GM12878 (cell line): ENCODE measurements at regions not wholly inside any gene's neighbourhood (a gene's known extent, or its start where the extent isn't known, plus 50 kb on each side); places are given as distances from the start of the nearest gene placed in this dataset.

ENCODE experiments used
- ATAC-seq: fragments of 200-7000 bp; cut with Tn5 transposase; 3 replicates; pipeline ENCODE4 v1.9.1; 2020; ENCODE audit warnings: mild to moderate bottlenecking, moderate library complexity
- BruUV-seq: library from RNA; stranded (reverse); fragments of 400-500 nt; replicated peaks from 2 replicates; lab custom pipeline; 2021; lab: Mats Ljungman, UMichigan
- CTCF ChIA-PET: fragments of 300-600 bp; sonication (Branson Sonifier 250); formaldehyde crosslinking; extraction: SDS; loops from one replicate; lab custom pipeline; 2021; ENCODE audit warnings: inconsistent platforms; lab: Yijun Ruan, JAX
- POLR2A ChIA-PET: fragments of 350-600 bp; formaldehyde crosslinking; extraction: SDS; loops from one replicate; lab custom pipeline; 2021; ENCODE audit warnings: inconsistent platforms; lab: Charles Lee
- RAD21 ChIA-PET: fragments of 300-600 bp; sonication (Branson Sonifier 250); formaldehyde crosslinking; loops from one replicate; lab custom pipeline; 2023; ENCODE audit warnings: antibody characterized with exemption; ENCODE audit not compliant: unreplicated experiment; lab: Charles Lee
- SMC1A ChIA-PET: fragments of 300-600 bp; sonication (Branson Sonifier 250); formaldehyde crosslinking; loops from one replicate; lab custom pipeline; 2023; ENCODE audit not compliant: unreplicated experiment, uncharacterized antibody; lab: Charles Lee
- DNase-seq: peaks from one replicate; pipeline ENCODE4 v3.0.0-alpha.2; 2011; ENCODE audit warnings: low read depth, low spot score
- FAIRE-seq: peaks from 3 replicates; lab custom pipeline; 2011; peaks lifted over from hg19 to GRCh38; lab: Jason Lieb, UNC
- H2AFZ ChIP-seq: 2 replicates; pipeline ENCODE4 v1.6.0; 2011; ENCODE audit warnings: low read depth, low read length, control low read depth; ENCODE audit not compliant: control insufficient read depth
- H3K27ac ChIP-seq: 2 replicates; pipeline ENCODE4 v1.5.1; 2011; ENCODE audit warnings: control low read depth; ENCODE audit not compliant: control insufficient read depth, insufficient read depth
- H3K27me3 ChIP-seq, 2 experiments: replicated peaks in 1 of 2; 2 replicates each; pipeline versions ENCODE4 v1.6.0 to v1.6.1; 2011; ENCODE audit warnings: low read length in 1 of 2; ENCODE audit not compliant: control insufficient read depth in 2 of 2, insufficient read depth in 2 of 2
- H3K36me3 ChIP-seq, 2 experiments: 2 replicates each; pipeline ENCODE4 v1.5.1; 2011; ENCODE audit warnings: low read length in 1 of 2; ENCODE audit not compliant: control insufficient read depth in 2 of 2, insufficient read depth in 2 of 2
- H3K4me1 ChIP-seq: 2 replicates; pipeline ENCODE4 v1.6.1; 2011; ENCODE audit warnings: mild to moderate bottlenecking, low read length, moderate library complexity, mixed read lengths; ENCODE audit not compliant: control insufficient read depth, insufficient read depth
- H3K4me2 ChIP-seq: 2 replicates; pipeline ENCODE4 v1.6.0; 2011; ENCODE audit warnings: control low read depth; ENCODE audit not compliant: control insufficient read depth, insufficient read depth
- H3K4me3 ChIP-seq: fragments of 200-600 bp; sonication (generic); 2 replicates; pipeline ENCODE4 v1.5.1; 2016
- H3K79me2 ChIP-seq: 2 replicates; pipeline ENCODE4 v1.6.0; 2011; ENCODE audit warnings: low read length; ENCODE audit not compliant: control insufficient read depth, insufficient read depth
- H3K9ac ChIP-seq: 2 replicates; pipeline ENCODE4 v1.8.0; 2011; ENCODE audit warnings: low read length, control low read depth, mixed read lengths; ENCODE audit not compliant: control insufficient read depth, insufficient read depth
- H3K9me3 ChIP-seq: replicated peaks from 3 replicates; pipeline ENCODE4 v1.5.1; 2011; ENCODE audit warnings: mild to moderate bottlenecking, low read length; ENCODE audit not compliant: control insufficient read depth, insufficient read depth
- H4K20me1 ChIP-seq: 2 replicates; pipeline ENCODE4 v1.6.0; 2011; ENCODE audit not compliant: control insufficient read depth, insufficient read depth
- ATF7 ChIP-seq: fragments of 450-650 bp; IDR thresholded peaks from 2 replicates; pipeline ENCODE4 v1.6.1; 2016; ENCODE audit warnings: low read depth, mild to moderate bottlenecking
- CHD4 ChIP-seq: fragments of 200-600 bp; sonication (generic); IDR thresholded peaks from 2 replicates; pipeline ENCODE4 v1.6.1; 2016; ENCODE audit warnings: mild to moderate bottlenecking
- ESRRA ChIP-seq: IDR thresholded peaks from 2 replicates; pipeline ENCODE4 v1.6.1; 2012; ENCODE audit warnings: mild to moderate bottlenecking, low read length, improper control_type of control experiment
- JUND ChIP-seq: IDR thresholded peaks from 2 replicates; pipeline ENCODE4 v1.6.1; 2012; ENCODE audit warnings: low read depth, mild to moderate bottlenecking, low read length, improper control_type of control experiment, moderate library complexity
- MYB ChIP-seq: fragments of 150-350 bp; IDR thresholded peaks from 2 replicates; pipeline ENCODE4 v1.6.1; 2014; ENCODE audit warnings: mild to moderate bottlenecking, low read depth, low read length, borderline replicate concordance
- NFXL1 ChIP-seq: fragments of 450-650 bp; IDR thresholded peaks from 2 replicates; pipeline ENCODE4 v1.6.1; 2017; ENCODE audit warnings: antibody characterized with exemption, mild to moderate bottlenecking, borderline replicate concordance
- NR2C1 ChIP-seq: fragments of 450-650 bp; IDR thresholded peaks from 2 replicates; pipeline ENCODE4 v1.6.1; 2017; ENCODE audit warnings: antibody characterized with exemption, mild to moderate bottlenecking, moderate library complexity
- POU2F2 ChIP-seq: IDR thresholded peaks from 3 replicates; pipeline ENCODE4 v1.6.1; 2011; ENCODE audit warnings: low read depth, mild to moderate bottlenecking, low read length, borderline replicate concordance
- RFX5 ChIP-seq: IDR thresholded peaks from 2 replicates; pipeline ENCODE4 v1.6.1; 2011; ENCODE audit warnings: low read depth, low read length, improper control_type of control experiment
- RUNX3 ChIP-seq: IDR thresholded peaks from 2 replicates; pipeline ENCODE4 v1.6.1; 2012; ENCODE audit warnings: low read length, inconsistent platforms
- SREBF1 ChIP-seq: IDR thresholded peaks from 2 replicates; pipeline ENCODE4 v1.6.1; 2012; ENCODE audit warnings: mild to moderate bottlenecking, low read length
- SRF ChIP-seq, 2 experiments: IDR thresholded peaks; 2 replicates each; pipeline ENCODE4 v1.6.1; 2011; ENCODE audit warnings: low read depth in 2 of 2, low read length in 2 of 2, mild to moderate bottlenecking in 1 of 2, moderate library complexity in 1 of 2
- SUZ12 ChIP-seq: fragments of 200-600 bp; sonication (generic); IDR thresholded peaks from one replicate; pipeline ENCODE4 v1.6.1; 2018; ENCODE audit warnings: antibody characterized with exemption, mild to moderate bottlenecking; ENCODE audit not compliant: unreplicated experiment
- WRNIP1 ChIP-seq: IDR thresholded peaks from 2 replicates; pipeline ENCODE4 v1.6.1; 2011; ENCODE audit warnings: low read depth, low read length, improper control_type of control experiment, borderline replicate concordance
- ZNF622 ChIP-seq: fragments of 450-650 bp; IDR thresholded peaks from 2 replicates; pipeline ENCODE4 v1.6.1; 2017; ENCODE audit warnings: mild to moderate bottlenecking, inconsistent platforms
- ZSCAN29 ChIP-seq: fragments of 450-650 bp; IDR thresholded peaks from 2 replicates; pipeline ENCODE4 v1.6.1; 2017; ENCODE audit warnings: mild to moderate bottlenecking, moderate library complexity
- WGBS: methylation state at CpG from one replicate; pipeline ENCODE4 v1.1.6; 2016; ENCODE audit warnings: low lambda C conversion rate; ENCODE audit not compliant: insufficient replicate concordance, insufficient coverage; ENCODE audit errors: missing lambda C conversion rate; 5-methylcytosine and 5-hydroxymethylcytosine counted together
- in situ Hi-C: fragments of 300-500 bp; cut with MboI; formaldehyde crosslinking; loops from 9 replicates; pipeline ENCODE4 v1.14.3; 2018; ENCODE audit warnings: mixed read lengths
- intact Hi-C: fragments of 100-400 bp; cut with micrococcal nuclease; formaldehyde crosslinking; loops from one replicate; pipeline ENCODE4 v1.14.2; 2022; ENCODE audit not compliant: unreplicated experiment
- TF ChIP-seq, protein P1 (sequence below): fragments of 450-650 bp; formaldehyde crosslinking; IDR thresholded peaks from 2 replicates; pipeline ENCODE4 v1.4.0; 2020; ENCODE audit warnings: mild to moderate bottlenecking, moderate library complexity
- TF ChIP-seq, protein P2 (sequence below): fragments of 150-350 bp; IDR thresholded peaks from 2 replicates; pipeline ENCODE4 v1.6.1; 2014; ENCODE audit warnings: mild to moderate bottlenecking, low read depth, low read length
- TF ChIP-seq, protein P3 (sequence below): fragments of 450-650 bp; IDR thresholded peaks from 2 replicates; pipeline ENCODE4 v1.6.1; 2014; ENCODE audit warnings: mild to moderate bottlenecking

DNA sequence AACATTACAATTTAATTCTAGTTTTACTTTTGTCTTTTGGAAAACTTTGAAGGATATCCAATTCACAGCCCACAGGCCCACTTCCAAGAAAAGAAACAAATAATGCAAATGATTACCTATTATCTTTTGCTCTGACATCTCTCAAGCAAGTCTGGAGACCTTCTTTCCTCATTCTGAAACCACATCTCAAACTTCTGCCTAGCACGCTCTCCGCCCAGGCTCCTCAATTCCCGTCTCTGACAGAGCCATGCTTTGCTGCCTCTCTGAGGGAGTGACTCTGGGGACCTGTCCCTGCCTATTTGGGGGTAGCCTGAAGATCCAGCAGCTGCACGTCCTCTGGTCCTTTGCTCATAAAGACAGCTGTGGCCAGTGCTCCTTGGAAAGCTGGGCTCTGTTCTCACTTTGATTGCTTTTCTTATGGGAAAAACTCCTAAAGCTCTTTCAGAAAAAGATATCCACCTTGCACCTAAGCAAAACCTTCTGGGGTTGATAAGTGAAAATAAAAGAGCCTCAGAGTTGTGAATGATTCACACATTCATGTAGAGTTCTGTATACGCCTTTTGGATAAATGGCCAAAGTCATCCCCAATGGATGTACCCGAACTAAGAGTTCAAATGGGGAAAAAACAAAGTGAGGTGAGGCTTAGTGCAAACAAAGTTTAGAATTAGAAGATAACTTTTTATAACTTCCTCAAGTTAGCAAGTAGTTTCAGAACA, 72.4 kb upstream of the TNIP3 start:
- FAIRE-seq (no peak), ATAC-seq (no peak), DNase-seq (no peak)
- SMC1A ChIA-PET: no interaction called here
- 46% methylated on average over 6 of the region's 6 CpGs for WGBS
- POLR2A ChIA-PET: no interaction called here
- no peak overlapping the region for H2AFZ ChIP-seq
- H3K79me2 ChIP-seq: no peaks in the 10 kb centered on the region
- no peak overlapping the region for H3K4me3 ChIP-seq
- no peak overlapping the region for H3K9ac ChIP-seq
- no peaks in the 10 kb centered on the region for H3K4me1 ChIP-seq
- no peaks in the 10 kb centered on the region for H3K36me3 ChIP-seq
- in situ Hi-C loops (no loop called here), intact Hi-C loops (no loop called here)
- RAD21 ChIA-PET: no interaction called here
- CTCF ChIA-PET: interaction anchor here (1.5 kb wide), 1 partner anchor 15 kb away, joined by 3 read pairs; no protein-coding TSS in a partner anchor
- TF ChIP-seq ATF7 (no peak), SRF (IDR thresholded peaks at IDR 0.05; ENCODE audit: low read depth in 2 of 2, low read length in 2 of 2) (no peak), NFXL1 (no peak), ESRRA (no peak), CHD4 (no peak), ZSCAN29 (no peak), MYB (no peak), SUZ12 (no peak), WRNIP1 (no peak), NR2C1 (no peak), RUNX3 (no peak), POU2F2 (no peak), JUND (no peak), RFX5 (no peak), ZNF622 (no peak), SREBF1 (no peak)
- TF ChIP-seq, protein P1, sequence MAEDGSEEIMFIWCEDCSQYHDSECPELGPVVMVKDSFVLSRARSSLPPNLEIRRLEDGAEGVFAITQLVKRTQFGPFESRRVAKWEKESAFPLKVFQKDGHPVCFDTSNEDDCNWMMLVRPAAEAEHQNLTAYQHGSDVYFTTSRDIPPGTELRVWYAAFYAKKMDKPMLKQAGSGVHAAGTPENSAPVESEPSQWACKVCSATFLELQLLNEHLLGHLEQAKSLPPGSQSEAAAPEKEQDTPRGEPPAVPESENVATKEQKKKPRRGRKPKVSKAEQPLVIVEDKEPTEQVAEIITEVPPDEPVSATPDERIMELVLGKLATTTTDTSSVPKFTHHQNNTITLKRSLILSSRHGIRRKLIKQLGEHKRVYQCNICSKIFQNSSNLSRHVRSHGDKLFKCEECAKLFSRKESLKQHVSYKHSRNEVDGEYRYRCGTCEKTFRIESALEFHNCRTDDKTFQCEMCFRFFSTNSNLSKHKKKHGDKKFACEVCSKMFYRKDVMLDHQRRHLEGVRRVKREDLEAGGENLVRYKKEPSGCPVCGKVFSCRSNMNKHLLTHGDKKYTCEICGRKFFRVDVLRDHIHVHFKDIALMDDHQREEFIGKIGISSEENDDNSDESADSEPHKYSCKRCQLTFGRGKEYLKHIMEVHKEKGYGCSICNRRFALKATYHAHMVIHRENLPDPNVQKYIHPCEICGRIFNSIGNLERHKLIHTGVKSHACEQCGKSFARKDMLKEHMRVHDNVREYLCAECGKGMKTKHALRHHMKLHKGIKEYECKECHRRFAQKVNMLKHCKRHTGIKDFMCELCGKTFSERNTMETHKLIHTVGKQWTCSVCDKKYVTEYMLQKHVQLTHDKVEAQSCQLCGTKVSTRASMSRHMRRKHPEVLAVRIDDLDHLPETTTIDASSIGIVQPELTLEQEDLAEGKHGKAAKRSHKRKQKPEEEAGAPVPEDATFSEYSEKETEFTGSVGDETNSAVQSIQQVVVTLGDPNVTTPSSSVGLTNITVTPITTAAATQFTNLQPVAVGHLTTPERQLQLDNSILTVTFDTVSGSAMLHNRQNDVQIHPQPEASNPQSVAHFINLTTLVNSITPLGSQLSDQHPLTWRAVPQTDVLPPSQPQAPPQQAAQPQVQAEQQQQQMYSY (CRISPR knock-in tag): no peak
- TF ChIP-seq, protein P2, sequence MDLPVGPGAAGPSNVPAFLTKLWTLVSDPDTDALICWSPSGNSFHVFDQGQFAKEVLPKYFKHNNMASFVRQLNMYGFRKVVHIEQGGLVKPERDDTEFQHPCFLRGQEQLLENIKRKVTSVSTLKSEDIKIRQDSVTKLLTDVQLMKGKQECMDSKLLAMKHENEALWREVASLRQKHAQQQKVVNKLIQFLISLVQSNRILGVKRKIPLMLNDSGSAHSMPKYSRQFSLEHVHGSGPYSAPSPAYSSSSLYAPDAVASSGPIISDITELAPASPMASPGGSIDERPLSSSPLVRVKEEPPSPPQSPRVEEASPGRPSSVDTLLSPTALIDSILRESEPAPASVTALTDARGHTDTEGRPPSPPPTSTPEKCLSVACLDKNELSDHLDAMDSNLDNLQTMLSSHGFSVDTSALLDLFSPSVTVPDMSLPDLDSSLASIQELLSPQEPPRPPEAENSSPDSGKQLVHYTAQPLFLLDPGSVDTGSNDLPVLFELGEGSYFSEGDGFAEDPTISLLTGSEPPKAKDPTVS: no peak
- TF ChIP-seq, protein P3, sequence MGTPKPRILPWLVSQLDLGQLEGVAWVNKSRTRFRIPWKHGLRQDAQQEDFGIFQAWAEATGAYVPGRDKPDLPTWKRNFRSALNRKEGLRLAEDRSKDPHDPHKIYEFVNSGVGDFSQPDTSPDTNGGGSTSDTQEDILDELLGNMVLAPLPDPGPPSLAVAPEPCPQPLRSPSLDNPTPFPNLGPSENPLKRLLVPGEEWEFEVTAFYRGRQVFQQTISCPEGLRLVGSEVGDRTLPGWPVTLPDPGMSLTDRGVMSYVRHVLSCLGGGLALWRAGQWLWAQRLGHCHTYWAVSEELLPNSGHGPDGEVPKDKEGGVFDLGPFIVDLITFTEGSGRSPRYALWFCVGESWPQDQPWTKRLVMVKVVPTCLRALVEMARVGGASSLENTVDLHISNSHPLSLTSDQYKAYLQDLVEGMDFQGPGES: no peak
- H4K20me1 ChIP-seq: no peaks in the 10 kb centered on the region
- H3K27ac ChIP-seq: no peak overlapping the region
- H3K9me3 ChIP-seq: no peaks in the 10 kb centered on the region
- no peaks in the 10 kb centered on the region; a peak in 1 of 4 replicates for H3K27me3 ChIP-seq
- BruUV-seq: no TSS peak
- H3K4me2 ChIP-seq: no peak overlapping the region
